Naive thymus-derived CD8-positive, alpha-beta T cell (primary cell): ENCODE measurements at regions not wholly inside any gene's neighbourhood (a gene's known extent, or its start where the extent isn't known, plus 50 kb on each side); places are given as distances from the start of the nearest gene placed in this dataset.
"Not testable (repeated sequence)": the region's sequence is repeated elsewhere in the genome, so short reads cannot be mapped to it uniquely, and the experiment has no call there.

Experiments
- ATAC-seq, 2 donors: fragments of 150-1000 bp; cut with Tn5 transposase in 1 of 2; sonication (Bioruptor Pico), chemical (Tn5 transposase) in 1 of 2; 1 replicate in 1 of 2; 2 replicates in 1 of 2; pipeline ENCODE4 v1.10.0; 2021; ENCODE audit warnings: mild to moderate bottlenecking in 2 of 2, moderate library complexity in 2 of 2
- POLR2A ChIA-PET: fragments of 350-600 bp; sonication (Branson Sonifier 250); formaldehyde crosslinking; loops from one replicate; lab custom pipeline; 2021; ENCODE audit warnings: antibody characterized with exemption; lab: Charles Lee
- DNase-seq, 10 donors: peaks; one replicate each; pipeline versions ENCODE4 v3.0.0 to v3.0.0-alpha.2; 2020 to 2022
- H3K27ac Mint-ChIP-seq, 10 donors: one replicate each; pipeline ENCODE4 v1.8.0; 2020 to 2022; ENCODE audit warnings: mild to moderate bottlenecking in 10 of 10, mixed read lengths in 10 of 10, moderate library complexity in 4 of 10, inconsistent platforms in 1 of 10
- H3K27me3 Mint-ChIP-seq, 5 donors: one replicate each; pipeline ENCODE4 v1.8.0; 2021 to 2022; ENCODE audit warnings: mixed read lengths in 5 of 5
- H3K36me3 Mint-ChIP-seq, 3 donors: one replicate each; pipeline ENCODE4 v1.8.0; 2020 to 2022; ENCODE audit warnings: mixed read lengths in 3 of 3, mild to moderate bottlenecking in 2 of 3, inconsistent platforms in 1 of 3
- H3K4me1 Mint-ChIP-seq, 4 donors: one replicate each; pipeline ENCODE4 v1.8.0; 2021 to 2022; ENCODE audit warnings: mixed read lengths in 4 of 4
- H3K4me3 Mint-ChIP-seq, 10 donors: one replicate each; pipeline ENCODE4 v1.8.0; 2020 to 2022; ENCODE audit warnings: mild to moderate bottlenecking in 10 of 10, mixed read lengths in 10 of 10, moderate library complexity in 6 of 10, inconsistent platforms in 1 of 10
- H3K9me3 Mint-ChIP-seq, 9 donors: one replicate each; pipeline ENCODE4 v1.8.0; 2020 to 2022; ENCODE audit warnings: mixed read lengths in 9 of 9, mild to moderate bottlenecking in 3 of 9, inconsistent platforms in 1 of 9, moderate library complexity in 1 of 9

DNA sequence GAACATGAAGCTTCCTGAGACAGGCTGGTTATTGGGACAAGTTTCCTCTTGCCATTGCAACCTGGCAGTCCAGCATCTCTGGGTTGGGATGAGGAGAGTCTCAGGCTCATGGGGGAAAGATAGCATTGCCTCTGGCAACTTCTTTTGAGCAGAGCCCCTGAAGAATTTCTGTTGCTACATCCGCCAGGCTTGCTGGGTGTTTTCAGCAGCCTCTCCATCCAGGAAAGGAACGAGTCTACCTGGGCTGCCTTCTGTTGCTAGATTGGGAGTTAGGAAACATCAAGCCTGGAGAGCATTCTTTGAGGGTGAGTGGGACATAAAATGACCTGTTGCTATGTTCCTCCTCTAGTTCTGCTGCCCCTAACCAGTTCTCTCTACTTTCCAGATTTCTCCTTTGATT, 313.5 kb downstream of the RFPL4B start:
- POLR2A ChIA-PET, result no interaction called here
- Mint-ChIP-seq H3K9me3 (peaks cover 0 to 2% (median 0%) of the 10 kb centered on the region in 9 donors), H3K27me3 (peaks cover 0 to 5% (median 0%) of the 10 kb centered on the region in 5 donors), H3K27ac (no peak overlapping the region), H3K36me3 (no peaks in the 10 kb centered on the region), H3K4me1 (no peaks in the 10 kb centered on the region), H3K4me3 (no peak overlapping the region)
- DNase-seq, result no peak
- no peak for ATAC-seq

GRCh38 chr6:112663698-112664097, 316.6 kb downstream of the RFPL4B start:
- Mint-ChIP-seq H3K27me3 (peaks cover 0 to 12% (median 0%) of the 10 kb centered on the region in 5 donors), H3K9me3 (peaks cover 0 to 2% (median 0%) of the 10 kb centered on the region in 9 donors), H3K4me3 (no peak overlapping the region), H3K36me3 (no peaks in the 10 kb centered on the region), H3K4me1 (no peaks in the 10 kb centered on the region), H3K27ac (no peak overlapping the region)
- POLR2A ChIA-PET, result no interaction called here
- ATAC-seq (no peak), DNase-seq (no peak)

- H3K27ac Mint-ChIP-seq, result no peak overlapping the region
- POLR2A ChIA-PET, result no interaction called here
- peaks cover 0 to 3% (median 0%) of the 10 kb centered on the region in 9 donors for H3K9me3 Mint-ChIP-seq
- no peaks in the 10 kb centered on the region for H3K36me3 Mint-ChIP-seq
- DNase-seq (no peak), ATAC-seq (no peak)
- no peaks in the 10 kb centered on the region for H3K4me1 Mint-ChIP-seq
- H3K27me3 Mint-ChIP-seq, result peaks cover 0 to 12% (median 0%) of the 10 kb centered on the region in 5 donors
- H3K4me3 Mint-ChIP-seq, result no peak overlapping the region
These were observed 318.0 kb downstream of the RFPL4B start for GRCh38 chr6:112665114-112665513.

DNA sequence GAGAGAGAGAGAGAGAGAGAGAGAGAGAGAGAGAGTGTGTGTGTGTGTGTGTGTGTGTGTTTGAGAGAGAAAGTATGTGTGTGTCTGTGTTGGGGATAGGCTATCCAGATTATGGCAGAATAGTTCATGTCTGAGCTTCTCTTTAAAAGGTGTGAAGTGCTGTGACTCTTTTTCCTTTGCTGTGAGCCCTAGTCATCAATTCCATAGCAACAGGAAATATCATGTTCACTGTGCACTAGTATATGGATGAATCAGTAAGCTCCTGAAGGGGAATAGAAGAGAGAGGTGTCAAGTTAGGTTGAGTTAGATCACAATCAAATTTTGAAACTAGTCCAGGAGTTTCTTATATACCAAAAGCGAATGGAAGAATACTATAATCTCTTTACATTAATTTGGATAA, 318.7 kb downstream of the RFPL4B start:
- POLR2A ChIA-PET, result no interaction called here
- ATAC-seq, result no peak

DNA sequence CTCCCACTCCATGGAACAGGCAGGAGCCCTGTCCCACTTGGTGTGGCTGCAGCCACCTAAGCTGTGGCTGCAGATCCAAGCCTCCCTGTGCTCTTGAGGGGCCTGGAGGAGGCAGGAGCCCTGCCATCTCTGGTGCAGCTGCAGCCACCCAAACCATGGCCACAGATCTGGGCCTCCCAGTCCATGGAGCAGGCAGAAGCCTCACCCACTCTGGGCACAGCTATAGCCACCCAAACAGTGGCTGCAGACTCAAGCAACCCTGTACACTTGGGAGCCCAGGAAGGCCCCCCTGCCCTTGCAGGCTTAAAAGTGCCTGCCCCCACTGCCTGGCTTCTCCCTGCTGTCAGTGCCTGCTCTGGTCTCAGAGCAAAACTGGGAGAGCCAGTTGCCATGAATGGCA, 320.3 kb downstream of the RFPL4B start:
- ATAC-seq, result no peak

More for the DNA sequence above, 318.7 kb downstream of the RFPL4B start:
- Mint-ChIP-seq H3K4me1 (no peaks in the 10 kb centered on the region), H3K4me3 (no peak overlapping the region), H3K36me3 (no peaks in the 10 kb centered on the region), H3K27ac (no peak overlapping the region), H3K27me3 (peaks cover 0 to 12% (median 0%) of the 10 kb centered on the region in 5 donors), H3K9me3 (peaks cover 0 to 3% (median 0%) of the 10 kb centered on the region in 9 donors)
- DNase-seq, result no peak

GRCh38 chr6:112680091-112680490, 333.0 kb downstream of the RFPL4B start:
- Mint-ChIP-seq H3K9me3 (peaks cover 0 to 9% (median 1%) of the 10 kb centered on the region in 9 donors), H3K36me3 (no peaks in the 10 kb centered on the region), H3K27ac (no peak overlapping the region), H3K27me3 (peaks cover 0 to under 1% (median 0%) of the 10 kb centered on the region in 5 donors), H3K4me1 (no peaks in the 10 kb centered on the region), H3K4me3 (no peak overlapping the region)
- POLR2A ChIA-PET, result no interaction called here
- DNase-seq (no peak), ATAC-seq (no peak)

More for the DNA sequence above, 320.3 kb downstream of the RFPL4B start:
- DNase-seq, result no peak
- Mint-ChIP-seq H3K9me3 (peaks cover 0 to 6% (median 0%) of the 10 kb centered on the region in 9 donors), H3K36me3 (no peaks in the 10 kb centered on the region), H3K4me1 (no peaks in the 10 kb centered on the region), H3K27ac (no peak overlapping the region), H3K4me3 (no peak overlapping the region), H3K27me3 (peaks cover 0 to 12% (median 0%) of the 10 kb centered on the region in 5 donors)
- POLR2A ChIA-PET, result no interaction called here

GRCh38 chr6:112682071-112682470, 334.9 kb downstream of the RFPL4B start:
- POLR2A ChIA-PET, result no interaction called here
- no peak overlapping the region for H3K27ac Mint-ChIP-seq
- no peak for ATAC-seq
- no peak overlapping the region for H3K4me3 Mint-ChIP-seq
- no peaks in the 10 kb centered on the region for H3K36me3 Mint-ChIP-seq
- peaks cover 0 to 2% (median 0%) of the 10 kb centered on the region in 9 donors for H3K9me3 Mint-ChIP-seq
- H3K4me1 Mint-ChIP-seq, result no peaks in the 10 kb centered on the region
- H3K27me3 Mint-ChIP-seq, result peaks cover 0 to 3% (median 0%) of the 10 kb centered on the region in 5 donors
- DNase-seq, result no peak

- Mint-ChIP-seq H3K27me3 (peaks cover 0 to 3% (median 0%) of the 10 kb centered on the region in 5 donors), H3K9me3 (peaks cover 0 to 2% (median 0%) of the 10 kb centered on the region in 9 donors), H3K27ac (no peak overlapping the region), H3K4me3 (no peak overlapping the region), H3K36me3 (no peaks in the 10 kb centered on the region), H3K4me1 (peaks cover 0 to under 1% (median 0%) of the 10 kb centered on the region in 4 donors)
- no peak for ATAC-seq
- POLR2A ChIA-PET, result no interaction called here
- no peak for DNase-seq
These were observed 336.0 kb downstream of the RFPL4B start for GRCh38 chr6:112683106-112683505.

GRCh38 chr6:112683926-112684325, 336.8 kb downstream of the RFPL4B start:
- Mint-ChIP-seq H3K4me1 (peaks cover 0 to 7% (median 2%) of the 10 kb centered on the region in 4 donors), H3K4me3 (no peak overlapping the region), H3K9me3 (peaks cover 0 to 4% (median 0%) of the 10 kb centered on the region in 9 donors), H3K27me3 (peaks cover 0 to 3% (median 0%) of the 10 kb centered on the region in 5 donors), H3K27ac (no peak overlapping the region), H3K36me3 (no peaks in the 10 kb centered on the region)
- POLR2A ChIA-PET, result no interaction called here
- DNase-seq (no peak), ATAC-seq (no peak)

DNA sequence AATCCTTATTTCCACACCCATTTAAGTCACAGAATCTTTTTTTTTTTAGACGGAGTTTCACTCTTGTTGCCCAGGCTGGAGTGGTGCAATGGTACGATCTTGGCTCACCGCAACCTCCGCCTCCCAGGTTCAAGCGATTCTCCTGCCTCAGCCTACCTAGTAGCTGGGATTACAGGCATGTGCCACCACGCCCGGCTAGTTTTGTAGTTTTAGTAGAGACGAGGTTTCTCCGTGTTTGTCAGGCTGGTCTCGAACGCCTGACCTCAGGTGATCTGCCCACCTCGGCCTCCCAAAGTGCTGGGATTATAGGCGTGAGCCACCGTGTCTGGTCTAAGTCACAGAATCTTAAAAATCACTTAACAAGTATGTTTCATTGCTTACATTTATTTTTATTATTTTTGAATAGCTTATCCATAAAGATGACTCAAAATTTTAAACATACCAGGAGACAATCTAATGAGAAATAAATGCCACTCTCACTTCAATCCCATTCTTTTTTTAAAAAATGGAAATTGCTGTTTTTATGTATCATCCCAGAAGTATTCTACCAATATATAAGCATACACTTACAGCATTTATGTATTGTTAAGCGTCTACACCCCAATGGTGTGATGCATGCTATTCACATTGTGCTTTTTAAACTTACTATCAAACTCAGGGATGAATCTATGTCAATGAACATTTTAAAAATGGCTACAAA, 338.5 kb downstream of the RFPL4B start:
- H3K27me3 Mint-ChIP-seq, H3K27ac Mint-ChIP-seq, DNase-seq, H3K4me1 Mint-ChIP-seq, H3K36me3 Mint-ChIP-seq, POLR2A ChIA-PET, H3K9me3 Mint-ChIP-seq, H3K4me3 Mint-ChIP-seq, ATAC-seq: not testable (repeated sequence)

- peak overlapping the region in 1 of 10 donors; percentile 20 for H3K4me3 Mint-ChIP-seq
- POLR2A ChIA-PET, ATAC-seq: not testable (repeated sequence)
These were observed 341.5 kb downstream of the RFPL4B start for GRCh38 chr6:112688487-112689165.

GRCh38 chr6:112689183-112689858, 342.2 kb downstream of the RFPL4B start:
- H3K36me3 Mint-ChIP-seq, H3K27ac Mint-ChIP-seq, H3K4me1 Mint-ChIP-seq, ATAC-seq, POLR2A ChIA-PET, H3K27me3 Mint-ChIP-seq, H3K9me3 Mint-ChIP-seq, H3K4me3 Mint-ChIP-seq, DNase-seq: not testable (repeated sequence)

More at GRCh38 chr6:112688487-112689165, 341.5 kb downstream of the RFPL4B start:
- not testable (repeated sequence) for H3K27me3 Mint-ChIP-seq, H3K36me3 Mint-ChIP-seq, DNase-seq, H3K27ac Mint-ChIP-seq, H3K4me1 Mint-ChIP-seq, H3K9me3 Mint-ChIP-seq
